Peyer's patch (tissue), 4 donors: ENCODE measurements at regions not wholly inside any gene's neighbourhood (a gene's known extent, or its start where the extent isn't known, plus 50 kb on each side); places are given as distances from the start of the nearest gene placed in this dataset.

ENCODE experiments used
- DNase-seq, 3 donors: peaks; one replicate each; pipeline ENCODE4 v3.0.0-alpha.2; 2017 to 2019
- H3K27ac ChIP-seq, 4 donors: fragments of 200-600 bp; sonication (generic); one replicate each; pipeline ENCODE4 v1.5.1; 2016 to 2019
- H3K27me3 ChIP-seq, 2 donors: fragments of 200-600 bp; sonication (generic); one replicate each; pipeline ENCODE4 v1.5.1; 2019
- H3K36me3 ChIP-seq, 3 donors: fragments of 200-600 bp; sonication (generic); one replicate each; pipeline ENCODE4 v1.5.1; 2016 to 2019
- H3K4me1 ChIP-seq, 4 donors: fragments of 200-600 bp; sonication (generic); one replicate each; pipeline ENCODE4 v1.5.1; 2016 to 2019
- H3K4me3 ChIP-seq, 4 donors: fragments of 200-600 bp; sonication (generic); 1 replicate in 3 of 4; 2 replicates in 1 of 4; pipeline ENCODE4 v1.5.1; 2016 to 2019; ENCODE audit warnings: mild to moderate bottlenecking in 1 of 4
- H3K9me3 ChIP-seq, 4 donors: fragments of 200-600 bp; sonication (generic); one replicate each; pipeline ENCODE4 v1.5.1; 2016 to 2019; ENCODE audit warnings: mild to moderate bottlenecking in 1 of 4
- POLR2A ChIP-seq, 2 donors: fragments of 450-650 bp; IDR thresholded peaks; one replicate each; pipeline ENCODE4 v1.5.1; 2017; ENCODE audit warnings: antibody characterized with exemption in 2 of 2, mild to moderate bottlenecking in 2 of 2, moderate library complexity in 2 of 2
- TF ChIP-seq, protein P1 (sequence below), 6 experiments: fragments of 450-650 bp in 4 of 6; fragments of 200-600 bp in 2 of 6; sonication (generic) in 1 of 6; IDR thresholded peaks; one replicate each; pipeline ENCODE4 v1.5.1; 2017 to 2019; ENCODE audit warnings: antibody characterized with exemption in 6 of 6, mild to moderate bottlenecking in 3 of 6, moderate library complexity in 1 of 6

DNA sequence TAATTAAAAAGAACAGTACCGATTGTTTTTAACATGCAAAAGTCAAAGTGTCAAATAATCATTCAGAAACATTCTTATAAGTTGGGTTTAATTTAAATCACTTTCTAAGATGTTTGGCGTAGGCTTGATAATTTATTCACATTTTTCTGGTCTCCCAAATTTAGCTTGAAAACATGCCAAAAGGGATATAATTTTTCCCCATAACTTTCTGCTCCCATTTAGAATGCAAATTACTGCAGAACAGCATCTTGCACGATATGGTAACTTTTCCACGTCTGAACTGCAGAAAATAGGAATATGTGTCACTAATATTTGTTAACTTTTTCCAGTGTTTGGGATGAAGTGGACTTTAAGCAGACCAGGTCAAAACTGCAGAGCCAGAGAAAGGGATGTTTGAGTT lies 1592.4 kb upstream of the SEL1L start:
- Histone ChIP-seq H3K27me3 (no peaks in the 10 kb centered on the region), H3K27ac (no peak overlapping the region), H3K9me3 (no peaks in the 10 kb centered on the region), H3K4me3 (no peak overlapping the region), H3K36me3 (no peaks in the 10 kb centered on the region), H3K4me1 (no peaks in the 10 kb centered on the region)
- no peak for DNase-seq
- no peak for TF ChIP-seq POLR2A (IDR thresholded peaks at IDR 0.05)
- TF ChIP-seq, protein P1, sequence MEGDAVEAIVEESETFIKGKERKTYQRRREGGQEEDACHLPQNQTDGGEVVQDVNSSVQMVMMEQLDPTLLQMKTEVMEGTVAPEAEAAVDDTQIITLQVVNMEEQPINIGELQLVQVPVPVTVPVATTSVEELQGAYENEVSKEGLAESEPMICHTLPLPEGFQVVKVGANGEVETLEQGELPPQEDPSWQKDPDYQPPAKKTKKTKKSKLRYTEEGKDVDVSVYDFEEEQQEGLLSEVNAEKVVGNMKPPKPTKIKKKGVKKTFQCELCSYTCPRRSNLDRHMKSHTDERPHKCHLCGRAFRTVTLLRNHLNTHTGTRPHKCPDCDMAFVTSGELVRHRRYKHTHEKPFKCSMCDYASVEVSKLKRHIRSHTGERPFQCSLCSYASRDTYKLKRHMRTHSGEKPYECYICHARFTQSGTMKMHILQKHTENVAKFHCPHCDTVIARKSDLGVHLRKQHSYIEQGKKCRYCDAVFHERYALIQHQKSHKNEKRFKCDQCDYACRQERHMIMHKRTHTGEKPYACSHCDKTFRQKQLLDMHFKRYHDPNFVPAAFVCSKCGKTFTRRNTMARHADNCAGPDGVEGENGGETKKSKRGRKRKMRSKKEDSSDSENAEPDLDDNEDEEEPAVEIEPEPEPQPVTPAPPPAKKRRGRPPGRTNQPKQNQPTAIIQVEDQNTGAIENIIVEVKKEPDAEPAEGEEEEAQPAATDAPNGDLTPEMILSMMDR (IDR thresholded peaks at IDR 0.05), result no peak

DNA sequence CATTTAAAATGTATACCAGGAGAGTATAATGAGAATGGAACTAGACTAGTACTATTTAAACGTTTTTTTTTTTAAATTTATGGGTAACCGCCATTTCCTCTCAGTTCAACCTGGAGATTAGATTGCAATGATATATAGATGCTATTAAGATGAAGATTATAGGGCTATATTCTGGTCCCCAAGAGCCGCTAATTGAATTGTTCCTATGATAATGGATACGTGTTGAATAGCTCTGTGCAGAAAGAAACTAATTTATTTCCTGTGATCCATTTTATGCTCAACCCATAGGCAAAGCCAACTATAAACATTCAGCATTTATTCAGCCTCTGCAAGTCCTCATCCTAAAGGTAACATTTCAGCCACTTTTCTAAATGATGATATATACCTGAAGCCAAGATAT lies 1595.1 kb upstream of the SEL1L start:
- Histone ChIP-seq H3K27me3 (no peaks in the 10 kb centered on the region), H3K27ac (no peak overlapping the region), H3K4me1 (no peaks in the 10 kb centered on the region), H3K9me3 (no peaks in the 10 kb centered on the region), H3K4me3 (no peak overlapping the region), H3K36me3 (no peaks in the 10 kb centered on the region)
- TF ChIP-seq POLR2A (IDR thresholded peaks at IDR 0.05), result no peak
- TF ChIP-seq, protein P1 (IDR thresholded peaks at IDR 0.05), result no peak
- no peak for DNase-seq

DNA sequence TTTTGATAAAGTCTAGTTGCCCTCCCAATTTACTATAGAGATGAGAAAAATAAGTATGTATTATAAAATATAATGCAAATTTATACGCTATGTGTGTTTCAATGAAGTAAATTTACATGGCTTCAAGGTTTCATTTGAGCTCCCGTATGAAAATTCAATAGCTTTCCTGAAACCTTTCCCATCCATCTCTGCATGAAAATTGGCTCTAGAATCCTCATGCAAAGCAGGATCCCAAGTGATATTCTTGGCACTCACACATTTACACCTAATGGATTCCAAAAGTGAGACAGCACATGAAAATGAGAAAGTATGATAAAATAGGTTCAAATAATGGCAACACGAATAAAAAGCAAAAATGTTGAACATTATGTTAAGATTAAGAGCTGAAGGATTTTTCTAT lies 1595.8 kb upstream of the SEL1L start:
- Histone ChIP-seq H3K36me3 (no peaks in the 10 kb centered on the region), H3K4me3 (no peak overlapping the region), H3K4me1 (no peaks in the 10 kb centered on the region), H3K9me3 (no peaks in the 10 kb centered on the region), H3K27ac (no peak overlapping the region), H3K27me3 (no peaks in the 10 kb centered on the region)
- TF ChIP-seq, protein P1 (IDR thresholded peaks at IDR 0.05), result no peak
- no peak for TF ChIP-seq POLR2A (IDR thresholded peaks at IDR 0.05)
- no peak for DNase-seq

DNA sequence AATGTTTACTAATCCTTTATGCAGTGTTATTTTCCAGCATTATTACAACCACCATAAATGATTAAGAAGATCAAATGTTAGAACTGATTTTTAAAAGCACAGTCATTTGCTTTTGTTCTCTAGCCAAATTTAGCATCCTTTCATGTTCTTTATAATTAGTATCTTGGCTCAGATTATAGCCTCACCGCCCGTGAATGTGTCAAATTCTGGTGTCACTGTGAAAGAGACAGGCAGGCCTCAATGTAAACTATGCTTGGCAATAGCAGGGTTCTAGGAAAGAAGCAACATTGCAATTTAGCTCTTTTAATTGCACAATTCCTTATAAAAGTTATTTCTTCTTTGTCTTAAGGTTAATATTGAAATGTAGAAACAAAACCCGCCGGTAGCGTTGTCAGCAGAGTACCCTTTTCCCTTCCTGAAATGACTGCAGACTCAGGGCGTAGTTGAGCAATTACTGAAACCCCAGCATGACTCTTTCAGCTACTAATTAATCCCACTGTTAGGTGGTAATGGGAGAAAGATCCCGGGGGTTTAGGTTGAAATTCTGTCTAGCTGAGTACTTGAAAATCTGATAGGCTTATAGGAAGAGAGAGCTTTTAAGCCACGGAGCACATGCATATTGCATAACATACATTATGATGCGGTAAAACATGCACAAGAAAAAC lies 1600.5 kb upstream of the SEL1L start:
- Histone ChIP-seq H3K4me1 (no peaks in the 10 kb centered on the region), H3K4me3 (no peak overlapping the region), H3K27me3 (no peaks in the 10 kb centered on the region), H3K27ac (no peak overlapping the region), H3K9me3 (no peaks in the 10 kb centered on the region), H3K36me3 (no peaks in the 10 kb centered on the region)
- no peak for DNase-seq
- TF ChIP-seq, protein P1 (IDR thresholded peaks at IDR 0.05), result no peak
- no peak for TF ChIP-seq POLR2A (IDR thresholded peaks at IDR 0.05)

DNA sequence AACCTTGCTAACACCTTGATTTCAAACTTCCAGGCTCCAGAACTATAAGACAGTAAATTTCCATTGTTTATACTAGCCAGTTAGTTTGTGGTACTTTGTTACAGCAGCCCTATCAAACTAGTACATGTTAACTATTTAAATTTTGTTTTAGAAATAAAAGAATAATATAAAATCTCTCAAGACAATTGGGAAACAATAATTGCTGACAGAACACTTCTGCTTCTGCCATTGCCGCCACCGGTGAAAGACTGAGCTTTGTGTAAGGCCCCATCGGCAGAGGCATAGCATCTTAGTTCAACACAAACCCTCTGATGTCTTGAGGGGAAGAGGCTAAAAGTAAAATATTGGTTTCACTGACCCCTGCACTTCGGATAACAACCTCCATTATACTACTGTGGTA lies 1607.1 kb upstream of the SEL1L start:
- Histone ChIP-seq H3K27me3 (no peaks in the 10 kb centered on the region), H3K4me1 (no peaks in the 10 kb centered on the region), H3K4me3 (no peak overlapping the region), H3K36me3 (no peaks in the 10 kb centered on the region), H3K9me3 (no peaks in the 10 kb centered on the region), H3K27ac (no peak overlapping the region)
- DNase-seq, result no peak
- TF ChIP-seq POLR2A (IDR thresholded peaks at IDR 0.05), result no peak
- TF ChIP-seq, protein P1 (IDR thresholded peaks at IDR 0.05), result no peak

DNA sequence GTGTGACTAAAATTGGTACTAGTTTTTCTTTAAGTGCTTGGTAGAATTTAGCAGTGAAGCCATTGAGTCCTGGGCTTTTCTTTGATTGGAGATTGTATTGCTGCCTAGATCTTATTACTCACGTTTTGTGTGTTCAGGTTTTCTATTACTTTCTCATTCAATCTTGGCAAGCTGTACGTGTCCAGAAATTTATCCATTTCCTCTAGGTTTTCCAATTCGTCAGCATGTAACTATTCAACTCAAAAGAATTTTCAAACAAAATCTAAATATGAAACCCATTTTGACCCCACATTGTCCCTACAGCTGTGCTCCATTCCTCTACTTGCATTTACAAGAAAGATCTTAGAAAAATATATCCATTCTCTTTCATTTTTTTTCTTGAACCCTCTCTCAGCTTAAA lies 1613.4 kb upstream of the SEL1L start:
- H3K36me3 ChIP-seq, result no peaks in the 10 kb centered on the region
- no peaks in the 10 kb centered on the region for H3K4me1 ChIP-seq
- H3K9me3 ChIP-seq, result no peaks in the 10 kb centered on the region
- no peak overlapping the region for H3K4me3 ChIP-seq
- H3K27ac ChIP-seq, result no peak overlapping the region
- no peaks in the 10 kb centered on the region for H3K27me3 ChIP-seq
- DNase-seq, result no peak
- no peak for TF ChIP-seq POLR2A (IDR thresholded peaks at IDR 0.05)
- TF ChIP-seq, protein P1 (IDR thresholded peaks at IDR 0.05), result no peak
